ENCODE measurements at regions not wholly inside any gene's neighbourhood (a gene's known extent, or its start where the extent isn't known, plus 50 kb on each side); places are given as distances from the start of the nearest gene placed in this dataset.

- ChIA-PET CTCF (no interaction called here), POLR2A (interaction anchor here (1.2 kb wide), 1 partner anchor 10 kb away, joined by 3 read pairs; no protein-coding TSS in a partner anchor)
- Mint-ChIP-seq H3K9me3 (ENCODE audit: unreplicated experiment) (no peaks in the 10 kb centered on the region), H3K4me1 (ENCODE audit: insufficient read depth, unreplicated experiment) (no peaks in the 10 kb centered on the region), H3K27me3 (ENCODE audit: insufficient read depth, unreplicated experiment) (peaks cover 100% of the 10 kb centered on the region), H3K36me3 (ENCODE audit: insufficient read depth, unreplicated experiment) (no peaks in the 10 kb centered on the region), H3K4me3 (ENCODE audit: unreplicated experiment) (no peak overlapping the region), H3K27ac (ENCODE audit: low read depth, unreplicated experiment) (no peak overlapping the region)
- BruUV-seq (replicated peaks): no TSS peak
- DNase-seq (ENCODE audit: unreplicated experiment): no peak
- TF ChIP-seq CTCF (IDR thresholded peaks at IDR 0.05; ENCODE audit: unreplicated experiment): no peak
- intact Hi-C loops (cut with micrococcal nuclease): no loop called here
Observed at GRCh38 chr20:60820149-60820548, 431.9 kb upstream of the CDH4 start.

- no peak for TF ChIP-seq CTCF (IDR thresholded peaks at IDR 0.05; ENCODE audit: unreplicated experiment)
- Mint-ChIP-seq H3K27me3 (ENCODE audit: insufficient read depth, unreplicated experiment) (peaks cover 100% of the 10 kb centered on the region), H3K27ac (ENCODE audit: low read depth, unreplicated experiment) (no peak overlapping the region), H3K9me3 (ENCODE audit: unreplicated experiment) (no peaks in the 10 kb centered on the region), H3K4me3 (ENCODE audit: unreplicated experiment) (no peak overlapping the region), H3K4me1 (ENCODE audit: insufficient read depth, unreplicated experiment) (no peaks in the 10 kb centered on the region), H3K36me3 (ENCODE audit: insufficient read depth, unreplicated experiment) (no peaks in the 10 kb centered on the region)
- intact Hi-C loops (cut with micrococcal nuclease): no loop called here
- CTCF ChIA-PET: no interaction called here
- POLR2A ChIA-PET: no interaction called here
- BruUV-seq (replicated peaks): no TSS peak
- no peak for DNase-seq (ENCODE audit: unreplicated experiment)
Observed at GRCh38 chr20:60820918-60821317, 431.1 kb upstream of the CDH4 start.

GRCh38 chr20:60822699-60823607, 429.1 kb upstream of the CDH4 start:
- H3K4me1 Mint-ChIP-seq (ENCODE audit: insufficient read depth, unreplicated experiment): no peaks in the 10 kb centered on the region
- no peak overlapping the region for H3K27ac Mint-ChIP-seq (ENCODE audit: low read depth, unreplicated experiment)
- CTCF ChIA-PET: interaction anchor here (0.6 to 0.9 kb wide), 3 partner anchors 8 to 304 kb away, joined by 3 read pairs; no protein-coding TSS in a partner anchor
- no peak for TF ChIP-seq CTCF (IDR thresholded peaks at IDR 0.05; ENCODE audit: unreplicated experiment)
- no peak overlapping the region for H3K4me3 Mint-ChIP-seq (ENCODE audit: unreplicated experiment)
- POLR2A ChIA-PET: no interaction called here
- intact Hi-C loops (cut with micrococcal nuclease): no loop called here
- peaks cover 100% of the 10 kb centered on the region for H3K27me3 Mint-ChIP-seq (ENCODE audit: insufficient read depth, unreplicated experiment)
- H3K9me3 Mint-ChIP-seq (ENCODE audit: unreplicated experiment): no peaks in the 10 kb centered on the region
- no peaks in the 10 kb centered on the region for H3K36me3 Mint-ChIP-seq (ENCODE audit: insufficient read depth, unreplicated experiment)
- no TSS peak for BruUV-seq (replicated peaks)
- DNase-seq (ENCODE audit: unreplicated experiment): no peak

- ChIA-PET POLR2A (no interaction called here), CTCF (interaction anchor here (0.6 kb wide), 1 partner anchor 1140 kb away, joined by 3 read pairs; no protein-coding TSS in a partner anchor)
- peaks cover 4% of the 10 kb centered on the region for H3K4me1 Mint-ChIP-seq (ENCODE audit: insufficient read depth, unreplicated experiment)
- H3K27me3 Mint-ChIP-seq (ENCODE audit: insufficient read depth, unreplicated experiment): peaks cover 85% of the 10 kb centered on the region
- no peak overlapping the region for H3K27ac Mint-ChIP-seq (ENCODE audit: low read depth, unreplicated experiment)
- TF ChIP-seq CTCF (IDR thresholded peaks at IDR 0.05; ENCODE audit: unreplicated experiment): no peak
- H3K9me3 Mint-ChIP-seq (ENCODE audit: unreplicated experiment): no peaks in the 10 kb centered on the region
- BruUV-seq (replicated peaks): no TSS peak
- intact Hi-C loops (cut with micrococcal nuclease): loop anchor here (10.0 kb wide), 1 partner anchor 111 kb away; no protein-coding TSS in a partner anchor
- DNase-seq (ENCODE audit: unreplicated experiment): no peak
- H3K4me3 Mint-ChIP-seq (ENCODE audit: unreplicated experiment): no peak overlapping the region
- no peaks in the 10 kb centered on the region for H3K36me3 Mint-ChIP-seq (ENCODE audit: insufficient read depth, unreplicated experiment)
Observed at GRCh38 chr20:60835876-60836275, 416.2 kb upstream of the CDH4 start.
